ENCODE measurements at regions not wholly inside any gene's neighbourhood (a gene's known extent, or its start where the extent isn't known, plus 50 kb on each side); places are given as distances from the start of the nearest gene placed in this dataset.

DNA sequence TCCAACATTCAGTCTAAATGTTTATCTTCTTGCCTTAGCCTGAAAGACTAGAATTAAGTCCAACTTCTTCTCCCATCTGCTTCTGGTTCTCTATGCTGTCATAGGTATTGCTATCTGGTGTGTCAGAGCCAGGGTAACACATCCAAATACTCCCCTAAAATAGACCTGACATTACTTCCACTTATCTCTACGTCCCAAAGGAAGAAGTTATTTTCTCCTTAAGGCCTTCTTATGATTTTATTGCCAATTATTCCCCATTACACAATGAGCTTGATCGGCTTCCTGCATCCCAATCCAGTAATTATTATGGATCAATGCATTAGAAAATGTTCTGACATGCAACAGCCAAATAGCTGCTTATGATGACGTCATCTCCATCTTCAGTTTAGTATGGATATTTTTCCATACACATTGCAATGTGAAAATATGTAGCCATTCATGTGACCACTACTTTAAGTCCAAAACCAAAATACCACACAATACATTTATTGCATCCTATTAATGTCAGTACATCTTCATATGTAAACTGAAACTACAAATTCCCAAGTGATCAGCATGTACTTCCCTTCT is 555.5 kb downstream of the MAT2B start:
- Histone ChIP-seq H3K9ac (ENCODE audit: insufficient read depth, low read length, poor library complexity, severe bottlenecking) (no peak overlapping the region), H3K27ac (ENCODE audit: low read depth in 1 of 2, low read length in 2 of 2) (no peak overlapping the region), H3K79me2 (ENCODE audit: insufficient read depth, low read length) (no peaks in the 10 kb centered on the region), H4K20me1 (ENCODE audit: insufficient read depth, low read length) (no peaks in the 10 kb centered on the region), H3K4me1 (ENCODE audit: control insufficient read depth in 1 of 2, insufficient read depth in 2 of 2, low read length in 2 of 2) (no peaks in the 10 kb centered on the region), H3K9me3 (replicated peaks in 1 of 2; ENCODE audit: control insufficient read depth in 1 of 2, insufficient read depth in 1 of 2, low read length in 2 of 2) (no peaks in the 10 kb centered on the region), H3K4me3 (replicated peaks in 1 of 3; ENCODE audit: low read depth in 2 of 3, low read length in 3 of 3) (no peak overlapping the region), H2AFZ (ENCODE audit: insufficient read depth, low read depth, low read length, poor library complexity, severe bottlenecking) (no peak overlapping the region), H3K36me3 (replicated peaks in 1 of 2; ENCODE audit: control insufficient read depth in 1 of 2, insufficient read depth in 2 of 2, low read length in 2 of 2) (no peaks in the 10 kb centered on the region), H3K4me2 (replicated peaks; ENCODE audit: extremely low read depth, low read length, poor library complexity, severe bottlenecking) (no peak overlapping the region), H3K27me3 (ENCODE audit: control insufficient read depth in 2 of 2, insufficient read depth in 2 of 2, low read length in 2 of 2) (no peaks in the 10 kb centered on the region)
- 70% methylated on average over 2 of the region's 3 CpGs for WGBS (ENCODE audit: insufficient coverage)
- Mint-ChIP-seq H3K9me3 (peaks cover 0 to 3% (median 0%) of the 10 kb centered on the region in 7 donors), H3K36me3 (no peaks in the 10 kb centered on the region), H3K27ac (no peak overlapping the region), H3K4me3 (no peak overlapping the region), H3K4me1 (no peaks in the 10 kb centered on the region), H3K27me3 (ENCODE audit: low read depth in 3 of 3) (peaks cover 0 to 2% (median 0%) of the 10 kb centered on the region in 3 donors)
- intact Hi-C loops (cut with micrococcal nuclease): no loop called here
- TF ChIP-seq, protein P1, sequence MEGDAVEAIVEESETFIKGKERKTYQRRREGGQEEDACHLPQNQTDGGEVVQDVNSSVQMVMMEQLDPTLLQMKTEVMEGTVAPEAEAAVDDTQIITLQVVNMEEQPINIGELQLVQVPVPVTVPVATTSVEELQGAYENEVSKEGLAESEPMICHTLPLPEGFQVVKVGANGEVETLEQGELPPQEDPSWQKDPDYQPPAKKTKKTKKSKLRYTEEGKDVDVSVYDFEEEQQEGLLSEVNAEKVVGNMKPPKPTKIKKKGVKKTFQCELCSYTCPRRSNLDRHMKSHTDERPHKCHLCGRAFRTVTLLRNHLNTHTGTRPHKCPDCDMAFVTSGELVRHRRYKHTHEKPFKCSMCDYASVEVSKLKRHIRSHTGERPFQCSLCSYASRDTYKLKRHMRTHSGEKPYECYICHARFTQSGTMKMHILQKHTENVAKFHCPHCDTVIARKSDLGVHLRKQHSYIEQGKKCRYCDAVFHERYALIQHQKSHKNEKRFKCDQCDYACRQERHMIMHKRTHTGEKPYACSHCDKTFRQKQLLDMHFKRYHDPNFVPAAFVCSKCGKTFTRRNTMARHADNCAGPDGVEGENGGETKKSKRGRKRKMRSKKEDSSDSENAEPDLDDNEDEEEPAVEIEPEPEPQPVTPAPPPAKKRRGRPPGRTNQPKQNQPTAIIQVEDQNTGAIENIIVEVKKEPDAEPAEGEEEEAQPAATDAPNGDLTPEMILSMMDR (IDR thresholded peaks at IDR 0.05): no peak
- no peak for DNase-seq

DNA sequence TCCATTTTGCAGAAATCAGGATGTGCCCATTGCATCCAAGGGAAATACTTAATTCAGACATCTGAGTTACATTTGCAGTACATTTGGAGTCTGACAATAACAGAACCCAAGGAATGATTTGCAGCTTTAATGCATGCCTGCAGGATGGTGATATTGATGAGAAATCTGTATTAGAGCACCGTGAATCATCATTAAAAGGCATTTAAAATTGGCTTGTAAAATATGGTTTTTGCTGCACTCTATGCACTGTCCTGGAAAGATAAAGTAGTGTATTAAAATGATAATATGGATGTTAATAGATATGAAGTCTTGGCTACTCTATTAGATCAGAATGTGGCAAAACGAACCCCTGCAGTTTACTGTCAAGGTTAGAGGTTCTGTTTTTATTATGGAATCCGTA is 556.9 kb downstream of the MAT2B start:
- Histone ChIP-seq H2AFZ (ENCODE audit: insufficient read depth, low read depth, low read length, poor library complexity, severe bottlenecking) (no peak overlapping the region), H3K27me3 (ENCODE audit: control insufficient read depth in 2 of 2, insufficient read depth in 2 of 2, low read length in 2 of 2) (no peaks in the 10 kb centered on the region), H3K4me3 (replicated peaks in 1 of 3; ENCODE audit: low read depth in 2 of 3, low read length in 3 of 3) (no peak overlapping the region), H3K9me3 (replicated peaks in 1 of 2; ENCODE audit: control insufficient read depth in 1 of 2, insufficient read depth in 1 of 2, low read length in 2 of 2) (no peaks in the 10 kb centered on the region), H3K4me1 (ENCODE audit: control insufficient read depth in 1 of 2, insufficient read depth in 2 of 2, low read length in 2 of 2) (no peaks in the 10 kb centered on the region), H3K9ac (ENCODE audit: insufficient read depth, low read length, poor library complexity, severe bottlenecking) (no peak overlapping the region), H3K27ac (ENCODE audit: low read depth in 1 of 2, low read length in 2 of 2) (no peak overlapping the region), H4K20me1 (ENCODE audit: insufficient read depth, low read length) (no peaks in the 10 kb centered on the region), H3K4me2 (replicated peaks; ENCODE audit: extremely low read depth, low read length, poor library complexity, severe bottlenecking) (no peak overlapping the region), H3K79me2 (ENCODE audit: insufficient read depth, low read length) (no peaks in the 10 kb centered on the region), H3K36me3 (replicated peaks in 1 of 2; ENCODE audit: control insufficient read depth in 1 of 2, insufficient read depth in 2 of 2, low read length in 2 of 2) (no peaks in the 10 kb centered on the region)
- TF ChIP-seq, protein P1 (IDR thresholded peaks at IDR 0.05): no peak
- 88% methylated on average over 3 of the region's 3 CpGs for WGBS (ENCODE audit: insufficient coverage)
- Mint-ChIP-seq H3K27me3 (ENCODE audit: low read depth in 3 of 3) (peaks cover 0 to 2% (median 0%) of the 10 kb centered on the region in 3 donors), H3K4me1 (no peaks in the 10 kb centered on the region), H3K9me3 (peaks cover 0 to 3% (median 0%) of the 10 kb centered on the region in 7 donors), H3K4me3 (no peak overlapping the region), H3K36me3 (no peaks in the 10 kb centered on the region), H3K27ac (no peak overlapping the region)
- intact Hi-C loops (cut with micrococcal nuclease): no loop called here
- DNase-seq: no peak

Data from CD14-positive monocyte (primary cell).